ENCODE measurements at regions not wholly inside any gene's neighbourhood (a gene's known extent, or its start where the extent isn't known, plus 50 kb on each side); places are given as distances from the start of the nearest gene placed in this dataset.
"Not testable (repeated sequence)": the region's sequence is repeated elsewhere in the genome, so short reads cannot be mapped to it uniquely, and the experiment has no call there.

- TF ChIP-seq CTCF (IDR thresholded peaks at IDR 0.05; ENCODE audit: low read depth, low read length); MAX (IDR thresholded peaks at IDR 0.05; ENCODE audit: low read depth, low read length); MYC (IDR thresholded peaks at IDR 0.05; ENCODE audit: low read depth, low read length); POLR2A (IDR thresholded peaks at IDR 0.05; ENCODE audit: extremely low read depth, insufficient read length): not testable (repeated sequence)
These were observed 1003.6 kb downstream of the CNTNAP5 start for GRCh38 chr2:125028721-125029120.

Measured in NB4 (cell line).